ENCODE measurements at regions not wholly inside any gene's neighbourhood (a gene's known extent, or its start where the extent isn't known, plus 50 kb on each side); places are given as distances from the start of the nearest gene placed in this dataset.

DNA sequence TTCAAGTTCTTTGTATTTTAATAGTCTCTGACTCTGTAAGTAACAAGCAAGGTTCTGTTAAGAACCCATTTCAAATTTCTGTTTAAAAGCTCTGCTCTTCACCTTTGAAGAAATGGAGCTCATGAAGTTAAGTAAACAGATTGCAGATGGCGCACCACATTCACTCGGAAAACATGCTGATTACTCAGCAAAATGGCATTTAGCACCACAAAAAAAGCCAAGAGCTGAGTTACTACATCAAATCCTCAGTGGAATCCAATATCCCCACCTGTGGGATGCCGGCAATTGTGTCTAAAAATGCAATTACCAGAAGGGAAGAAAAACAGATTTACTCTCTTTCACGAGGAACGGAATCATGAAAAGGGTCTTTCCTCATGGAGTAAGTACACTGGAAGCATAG lies 758.0 kb downstream of the NTRK3 start:
- no peak for TF ChIP-seq POLR2A (IDR thresholded peaks at IDR 0.05)
- TF ChIP-seq, protein P1, sequence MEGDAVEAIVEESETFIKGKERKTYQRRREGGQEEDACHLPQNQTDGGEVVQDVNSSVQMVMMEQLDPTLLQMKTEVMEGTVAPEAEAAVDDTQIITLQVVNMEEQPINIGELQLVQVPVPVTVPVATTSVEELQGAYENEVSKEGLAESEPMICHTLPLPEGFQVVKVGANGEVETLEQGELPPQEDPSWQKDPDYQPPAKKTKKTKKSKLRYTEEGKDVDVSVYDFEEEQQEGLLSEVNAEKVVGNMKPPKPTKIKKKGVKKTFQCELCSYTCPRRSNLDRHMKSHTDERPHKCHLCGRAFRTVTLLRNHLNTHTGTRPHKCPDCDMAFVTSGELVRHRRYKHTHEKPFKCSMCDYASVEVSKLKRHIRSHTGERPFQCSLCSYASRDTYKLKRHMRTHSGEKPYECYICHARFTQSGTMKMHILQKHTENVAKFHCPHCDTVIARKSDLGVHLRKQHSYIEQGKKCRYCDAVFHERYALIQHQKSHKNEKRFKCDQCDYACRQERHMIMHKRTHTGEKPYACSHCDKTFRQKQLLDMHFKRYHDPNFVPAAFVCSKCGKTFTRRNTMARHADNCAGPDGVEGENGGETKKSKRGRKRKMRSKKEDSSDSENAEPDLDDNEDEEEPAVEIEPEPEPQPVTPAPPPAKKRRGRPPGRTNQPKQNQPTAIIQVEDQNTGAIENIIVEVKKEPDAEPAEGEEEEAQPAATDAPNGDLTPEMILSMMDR (IDR thresholded peaks at IDR 0.05): no peak

Measured in suprapubic skin (tissue), 3 donors.